GM19043 (cell line): ENCODE measurements at regions not wholly inside any gene's neighbourhood (a gene's known extent, or its start where the extent isn't known, plus 50 kb on each side); places are given as distances from the start of the nearest gene placed in this dataset.

ENCODE experiments used
- ATAC-seq: cut with Tn5 transposase; IDR thresholded peaks from one replicate; pipeline ENCODE4 v1.9.1; 2021; ENCODE audit warnings: low read depth; ENCODE audit not compliant: unreplicated experiment

DNA sequence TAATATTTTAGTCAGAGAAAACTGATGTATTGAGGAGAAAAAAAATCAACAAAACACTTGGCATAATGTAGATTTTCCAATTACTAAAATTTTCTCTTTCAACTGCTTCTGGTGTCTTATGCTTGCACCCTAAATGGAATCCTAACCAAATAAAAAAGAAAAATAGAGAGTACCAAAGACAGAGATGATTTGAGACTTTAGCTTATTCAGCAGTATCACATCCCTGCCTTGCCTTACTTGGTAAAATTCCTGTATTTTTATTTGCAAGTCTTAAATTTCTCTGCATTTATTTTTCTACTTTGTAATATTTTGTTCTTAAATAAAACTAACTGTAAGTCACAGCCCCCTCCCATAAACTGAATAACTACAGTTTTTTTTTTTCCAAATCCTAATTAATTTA is 950.5 kb upstream of the INTU start:
- ATAC-seq: no peak

DNA sequence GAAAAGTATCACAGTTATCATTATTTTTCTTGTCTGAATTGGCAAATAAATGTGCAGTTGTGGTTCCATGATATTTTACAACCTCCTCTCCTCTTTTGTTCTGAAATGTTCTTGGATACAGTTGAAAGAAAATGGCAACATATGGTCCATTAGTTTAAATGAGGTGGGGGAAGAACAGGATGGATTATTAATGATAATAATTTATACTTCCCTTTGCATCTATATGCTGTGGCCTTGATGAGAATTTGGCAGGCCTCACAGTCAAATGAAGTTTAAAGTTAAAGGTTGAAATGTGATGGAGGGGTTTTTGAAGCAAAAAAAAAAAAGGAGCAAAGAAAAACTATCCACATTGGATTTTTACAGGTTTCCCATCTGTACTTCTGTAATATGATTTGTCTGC is 946.3 kb upstream of the INTU start:
- ATAC-seq: no peak

DNA sequence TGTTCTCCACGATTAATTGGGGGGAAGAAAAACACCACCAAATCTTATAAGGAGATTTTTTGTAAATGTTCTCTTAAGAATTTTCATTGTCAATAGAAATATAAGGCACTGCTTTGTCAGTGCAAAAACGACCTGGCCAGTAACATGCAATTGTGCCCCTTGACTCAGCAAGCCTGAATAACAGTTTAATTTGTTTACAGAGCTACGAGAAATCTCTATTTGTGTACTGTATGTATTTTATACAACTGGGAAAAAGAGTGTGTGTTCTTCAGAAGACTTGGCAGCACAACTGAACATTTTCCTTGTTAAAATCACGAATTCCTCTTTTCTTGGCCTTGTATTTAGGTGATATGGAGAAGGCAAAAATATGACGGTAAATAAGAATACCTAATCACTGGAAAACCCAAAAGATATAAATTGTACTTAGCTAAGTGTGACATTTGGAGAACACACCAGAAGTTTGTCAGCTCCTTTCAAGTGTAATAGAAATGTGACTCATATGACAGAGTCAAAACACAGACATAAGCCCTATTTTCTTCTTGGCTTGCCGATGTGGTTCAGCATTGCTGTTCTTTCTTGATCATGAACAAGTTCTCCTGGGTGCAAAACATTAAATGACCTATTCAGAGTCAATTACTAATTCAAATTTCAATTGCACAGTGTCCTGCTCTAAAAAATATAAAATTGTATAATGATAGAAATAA is 945.0 kb upstream of the INTU start:
- no peak for ATAC-seq

DNA sequence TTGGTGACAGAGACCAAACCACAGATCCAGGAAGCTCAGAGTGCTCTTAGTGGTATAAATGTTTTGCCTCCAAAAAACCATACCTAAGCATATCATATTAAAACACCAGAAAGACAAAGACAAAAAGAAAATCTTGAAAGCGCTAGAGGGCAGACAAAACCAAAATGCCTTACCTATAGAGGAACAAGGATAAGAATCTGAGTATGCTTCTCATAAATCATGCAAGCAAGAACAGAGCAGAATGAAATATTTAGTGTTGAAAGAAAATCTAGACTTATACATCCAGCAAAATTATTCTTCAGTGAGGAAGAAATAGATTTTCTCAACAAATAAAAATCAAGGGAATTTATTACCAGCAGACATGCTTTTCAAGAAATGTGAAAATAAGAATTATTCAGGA is 941.0 kb upstream of the INTU start:
- ATAC-seq: no peak

DNA sequence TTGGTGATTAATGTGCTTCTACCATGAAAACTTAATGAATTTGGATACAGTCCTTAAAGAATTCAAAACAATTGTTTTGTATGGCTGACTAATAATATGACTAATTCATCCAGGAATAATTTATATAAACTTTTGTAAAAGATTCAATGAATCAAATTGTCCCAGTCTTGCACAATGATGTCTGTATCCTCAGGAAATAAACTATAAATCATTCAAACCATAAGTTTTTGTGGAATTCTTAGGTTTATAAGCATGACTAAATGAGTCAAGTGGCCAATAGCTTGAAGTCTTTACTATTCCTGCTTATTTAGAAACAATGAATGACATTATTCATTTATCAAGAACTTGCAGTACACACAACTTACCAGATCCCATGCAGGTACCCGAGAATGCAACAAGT is 935.0 kb upstream of the INTU start:
- ATAC-seq: no peak

DNA sequence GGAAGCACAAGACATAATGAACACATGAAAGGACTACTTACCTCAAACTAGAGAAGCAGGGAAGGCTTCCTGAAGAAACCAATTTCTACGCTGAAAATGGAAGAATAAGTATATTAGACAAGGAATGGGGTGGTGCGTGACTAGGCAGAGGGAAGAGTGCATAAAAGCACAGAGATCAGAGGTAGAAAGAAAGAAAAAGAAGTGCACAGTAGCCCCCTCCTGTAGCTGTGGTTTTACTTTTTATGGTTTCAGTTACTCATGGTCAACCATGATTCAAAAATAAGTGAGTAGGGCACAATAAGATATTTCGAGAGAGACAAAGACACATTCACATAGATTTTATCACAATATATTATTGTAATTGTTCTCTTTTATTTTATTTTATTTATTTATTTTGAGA is 934.5 kb upstream of the INTU start:
- ATAC-seq: no peak

DNA sequence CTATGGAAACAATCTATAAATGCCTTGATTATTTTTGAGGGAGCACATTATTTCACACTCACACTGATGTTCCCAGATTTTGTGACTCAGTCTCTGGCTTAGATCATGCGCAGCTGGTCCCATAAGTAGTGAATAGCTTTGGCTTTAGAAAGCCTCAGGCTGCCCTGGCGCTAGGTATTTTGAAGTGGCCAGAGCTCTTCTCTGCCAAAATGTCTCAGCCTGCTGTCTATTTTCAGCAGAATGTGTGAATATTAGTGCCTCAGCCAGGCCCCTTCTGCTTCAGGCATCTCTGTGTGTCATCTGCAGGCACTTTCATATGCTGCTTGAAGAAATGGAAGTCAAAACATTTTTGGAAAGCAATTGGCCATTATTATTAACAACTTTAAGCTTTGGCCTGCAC is 931.0 kb upstream of the INTU start:
- no peak for ATAC-seq

DNA sequence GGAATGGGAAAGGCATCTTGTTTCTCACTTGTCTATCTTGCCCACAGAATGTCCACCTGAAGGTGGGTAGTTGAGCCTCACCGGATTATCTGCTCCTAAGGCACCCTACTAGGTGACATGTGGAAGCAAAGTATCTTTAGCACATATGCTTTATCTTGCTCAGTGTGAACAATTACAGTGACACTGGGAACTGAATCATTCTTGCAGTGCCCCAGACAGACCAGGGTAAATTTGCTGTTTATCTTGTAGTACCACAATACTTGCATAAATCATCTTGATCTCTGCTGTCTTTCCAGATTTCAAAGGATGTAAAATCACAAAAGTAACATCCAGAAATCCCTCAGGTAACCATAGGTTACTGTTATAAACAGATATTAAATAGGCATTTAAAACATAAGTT is 930.0 kb upstream of the INTU start:
- no peak for ATAC-seq

DNA sequence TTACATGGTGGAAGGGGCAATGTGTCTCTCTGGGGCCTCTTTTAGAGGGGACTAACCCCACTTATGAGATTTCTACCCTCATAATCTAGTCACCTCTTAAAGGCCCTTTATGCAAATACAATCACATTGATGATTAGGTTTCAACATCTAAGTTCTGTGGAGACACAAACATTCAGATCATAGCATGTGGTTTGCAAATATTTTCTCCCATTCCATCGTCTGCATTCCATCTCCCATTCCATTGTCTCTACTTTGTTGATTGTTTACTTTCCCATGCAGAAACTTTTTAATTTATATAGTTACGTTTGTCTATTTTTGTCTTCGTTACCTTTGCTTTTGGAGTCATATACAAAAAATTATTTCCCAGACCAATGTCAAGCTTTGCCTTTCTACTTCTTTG is 927.5 kb upstream of the INTU start:
- no peak for ATAC-seq

DNA sequence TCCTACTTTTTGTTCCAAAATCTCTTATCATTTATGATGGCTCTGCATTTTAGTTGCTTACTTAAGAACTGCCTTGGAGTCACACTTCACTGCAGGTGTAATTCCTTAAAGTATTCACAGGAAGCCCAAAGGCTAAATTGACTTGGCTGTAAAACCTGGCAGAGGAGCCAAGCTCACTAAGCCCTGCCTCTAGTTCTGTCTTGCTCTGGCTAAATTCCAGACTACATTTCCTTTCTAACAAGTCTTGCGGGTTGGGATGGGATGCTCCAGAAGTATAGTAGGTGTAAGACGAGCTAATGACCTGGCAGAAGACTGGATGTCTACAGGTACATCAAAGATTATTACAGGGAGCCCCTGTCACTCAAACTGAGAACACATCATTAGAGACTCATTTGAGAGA is 924.0 kb upstream of the INTU start:
- no peak for ATAC-seq

DNA sequence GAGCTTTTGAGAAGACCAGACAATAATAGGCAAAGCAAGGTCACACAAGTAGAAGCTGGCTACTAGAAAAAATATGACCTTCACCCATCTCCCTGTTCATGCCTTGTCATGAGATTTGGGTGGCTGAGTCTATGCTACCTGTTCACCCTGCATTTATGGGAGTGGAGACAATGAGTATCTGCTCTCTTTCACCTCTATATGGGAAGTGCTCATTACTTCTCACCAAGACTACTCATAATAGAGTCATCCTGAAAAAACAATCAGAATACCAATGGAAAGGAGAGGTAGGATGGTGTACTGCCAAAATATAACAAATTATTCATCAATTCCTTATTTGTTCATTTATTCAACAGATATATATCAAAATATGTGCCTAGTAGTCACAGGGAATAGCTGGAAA is 921.8 kb upstream of the INTU start:
- ATAC-seq: no peak

DNA sequence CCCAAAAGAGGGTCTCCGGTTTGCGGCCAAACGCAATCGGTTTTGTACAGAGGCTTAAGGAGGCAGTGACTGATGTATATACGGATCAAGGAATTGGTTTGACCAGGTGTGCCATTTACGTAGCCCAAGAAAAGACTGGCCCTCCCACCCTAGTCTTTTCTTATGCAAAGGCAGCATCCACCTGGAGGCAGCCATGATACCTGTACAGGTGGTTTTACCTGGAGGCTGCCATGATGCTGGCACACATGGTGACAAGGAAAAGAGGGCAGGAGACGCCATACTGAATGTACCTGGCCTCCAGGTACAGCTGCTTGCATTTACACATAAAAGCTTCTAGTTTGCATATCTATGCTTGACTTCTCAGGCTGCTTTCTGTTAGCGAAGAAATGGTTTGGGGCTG is 917.7 kb upstream of the INTU start:
- ATAC-seq: no peak

DNA sequence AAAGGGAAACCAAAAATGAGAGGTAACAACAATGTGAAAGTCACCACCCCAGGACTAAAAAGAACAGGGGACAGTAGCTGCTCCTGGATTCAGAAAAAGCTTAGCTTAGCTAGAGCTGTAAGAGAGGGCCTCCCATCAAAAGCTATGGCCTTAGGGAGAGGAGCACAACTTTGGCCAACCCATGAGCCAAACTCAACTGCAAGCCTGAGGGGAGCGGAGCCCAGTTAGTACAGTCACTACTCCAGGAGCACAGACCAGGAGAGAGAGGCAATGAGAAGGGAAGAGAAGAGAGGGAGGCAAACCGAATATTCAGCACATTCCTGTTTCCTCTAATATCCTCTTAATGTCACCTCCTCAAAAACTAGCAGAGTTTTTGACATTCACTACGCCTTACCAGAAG is 917.1 kb upstream of the INTU start:
- ATAC-seq: no peak

DNA sequence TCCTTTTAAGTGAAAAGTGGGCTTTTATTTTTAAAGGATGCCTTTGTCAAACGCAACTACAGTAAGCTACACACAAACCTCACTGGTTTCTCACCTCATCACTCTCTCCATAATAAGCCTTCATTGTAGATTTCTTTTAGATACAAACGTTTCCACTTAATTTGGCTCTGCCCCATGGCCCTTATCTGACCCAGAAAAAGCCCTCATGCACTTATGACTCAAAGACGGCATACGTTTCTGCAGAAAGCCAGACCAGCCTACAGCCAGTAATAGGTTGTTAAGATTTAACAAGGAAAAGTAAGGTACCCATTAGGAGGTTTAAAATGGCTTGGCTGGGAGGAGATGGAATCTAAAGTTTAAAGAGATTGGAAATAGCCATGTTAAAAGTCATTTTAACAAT is 914.6 kb upstream of the INTU start:
- ATAC-seq: no peak

DNA sequence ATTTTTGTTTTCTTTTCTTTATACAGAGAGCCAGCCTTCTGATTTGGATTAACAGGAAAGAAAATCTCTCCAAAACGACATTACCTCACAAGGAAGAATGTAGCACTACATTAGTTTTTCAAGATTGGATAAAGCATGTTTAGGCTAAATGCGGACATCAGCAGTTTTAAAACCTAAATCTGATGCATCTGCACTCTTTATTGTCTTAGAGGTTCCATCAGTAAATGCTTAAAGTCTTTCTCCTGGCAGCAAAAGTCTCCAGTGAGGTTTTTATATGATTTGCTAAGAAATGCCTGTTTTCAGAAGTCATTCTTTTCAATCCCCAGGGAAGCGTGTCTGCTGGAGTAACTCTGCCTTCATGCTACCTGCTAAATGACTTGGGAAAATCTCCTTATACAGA is 912.9 kb upstream of the INTU start:
- ATAC-seq: no peak

DNA sequence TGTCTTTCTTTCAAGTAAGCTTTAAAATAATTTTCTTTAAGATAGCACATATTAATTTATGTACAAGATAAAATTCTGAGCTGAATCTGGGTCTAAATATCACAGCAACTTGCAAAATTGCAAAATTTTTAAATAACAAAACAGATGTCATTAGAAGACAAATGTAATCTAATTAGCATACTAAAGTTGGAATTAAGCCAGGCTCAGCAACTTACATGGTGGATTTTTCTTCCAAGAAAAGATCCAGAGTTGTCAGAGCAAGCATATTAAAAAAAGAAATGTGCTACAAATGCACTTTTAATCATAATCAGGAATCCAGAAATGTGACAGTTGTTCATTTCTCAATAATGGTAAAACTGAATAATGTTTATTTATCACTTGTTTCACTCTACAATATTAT is 906.9 kb upstream of the INTU start:
- no peak for ATAC-seq

DNA sequence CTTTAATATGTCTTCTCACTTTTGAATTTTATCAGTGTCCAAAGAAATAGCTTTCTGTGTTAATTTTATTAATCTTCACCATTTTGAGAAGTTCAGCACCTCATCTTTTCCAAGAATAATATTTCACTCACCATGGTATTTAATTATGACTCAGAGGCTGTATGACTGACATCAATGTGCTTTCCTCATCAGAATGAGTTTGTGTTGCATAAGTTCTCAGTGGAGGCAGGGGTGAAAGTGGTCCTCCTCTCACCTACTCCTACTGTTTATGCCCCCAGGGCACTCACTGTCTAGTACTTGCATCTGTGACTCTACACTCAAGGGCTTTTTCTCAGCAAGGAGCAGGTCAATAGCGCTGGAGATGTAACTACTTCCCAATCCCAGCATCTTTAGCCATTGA is 905.3 kb upstream of the INTU start:
- ATAC-seq: no peak

DNA sequence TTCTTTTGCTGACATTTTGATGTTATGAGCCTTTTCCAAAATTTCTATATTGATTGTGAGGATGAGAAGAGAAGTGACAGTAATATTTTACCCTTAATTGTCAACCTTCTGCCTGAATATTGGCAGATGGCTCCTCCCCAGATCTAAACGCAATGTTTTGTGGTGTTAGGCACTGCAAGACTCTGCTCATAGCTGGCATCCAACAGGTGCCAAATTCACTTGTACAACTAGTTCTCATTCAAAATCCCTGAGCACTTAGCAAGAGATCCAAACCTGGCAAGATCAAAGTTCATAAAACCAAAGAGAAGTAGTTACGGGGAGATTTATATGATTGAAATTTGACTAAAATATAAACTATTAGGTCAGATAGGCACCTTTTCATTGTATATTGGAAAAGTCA is 901.7 kb upstream of the INTU start:
- ATAC-seq: no peak

DNA sequence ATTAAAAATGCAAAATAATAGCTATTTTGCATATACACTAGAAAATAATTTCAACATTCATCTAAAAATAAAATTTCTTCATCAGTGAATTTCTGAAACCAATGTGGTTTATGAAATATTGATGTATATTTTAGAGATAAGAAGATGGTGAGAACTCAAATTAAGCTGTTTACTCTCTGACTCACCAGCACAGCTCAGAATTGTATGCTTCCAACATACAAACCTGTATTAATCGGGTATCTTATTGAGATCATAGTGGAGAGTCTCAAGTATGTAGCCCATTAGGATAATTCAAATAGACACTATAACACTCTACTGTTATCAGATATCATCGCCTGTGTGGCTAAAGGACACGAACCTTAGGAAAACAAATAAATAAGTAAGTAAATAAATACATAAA is 899.5 kb upstream of the INTU start:
- no peak for ATAC-seq

DNA sequence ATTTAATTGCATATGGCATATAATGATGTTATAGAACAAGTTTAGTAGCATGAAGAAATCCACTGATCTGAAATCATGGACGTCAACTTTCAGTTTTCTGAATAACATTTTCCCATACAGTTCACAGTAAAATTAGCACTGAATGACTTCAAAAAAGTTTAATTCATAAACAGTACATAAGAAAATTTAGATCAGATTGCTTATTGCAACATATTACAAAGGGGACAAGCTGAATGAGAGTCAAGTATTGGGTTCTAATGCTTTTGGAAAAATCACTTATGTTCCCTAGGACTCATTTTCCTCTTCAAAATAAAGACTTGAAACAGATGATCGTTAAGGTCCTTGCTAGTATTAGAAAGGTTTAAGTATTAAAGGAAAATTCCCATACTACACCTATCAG is 898.3 kb upstream of the INTU start:
- ATAC-seq: no peak

DNA sequence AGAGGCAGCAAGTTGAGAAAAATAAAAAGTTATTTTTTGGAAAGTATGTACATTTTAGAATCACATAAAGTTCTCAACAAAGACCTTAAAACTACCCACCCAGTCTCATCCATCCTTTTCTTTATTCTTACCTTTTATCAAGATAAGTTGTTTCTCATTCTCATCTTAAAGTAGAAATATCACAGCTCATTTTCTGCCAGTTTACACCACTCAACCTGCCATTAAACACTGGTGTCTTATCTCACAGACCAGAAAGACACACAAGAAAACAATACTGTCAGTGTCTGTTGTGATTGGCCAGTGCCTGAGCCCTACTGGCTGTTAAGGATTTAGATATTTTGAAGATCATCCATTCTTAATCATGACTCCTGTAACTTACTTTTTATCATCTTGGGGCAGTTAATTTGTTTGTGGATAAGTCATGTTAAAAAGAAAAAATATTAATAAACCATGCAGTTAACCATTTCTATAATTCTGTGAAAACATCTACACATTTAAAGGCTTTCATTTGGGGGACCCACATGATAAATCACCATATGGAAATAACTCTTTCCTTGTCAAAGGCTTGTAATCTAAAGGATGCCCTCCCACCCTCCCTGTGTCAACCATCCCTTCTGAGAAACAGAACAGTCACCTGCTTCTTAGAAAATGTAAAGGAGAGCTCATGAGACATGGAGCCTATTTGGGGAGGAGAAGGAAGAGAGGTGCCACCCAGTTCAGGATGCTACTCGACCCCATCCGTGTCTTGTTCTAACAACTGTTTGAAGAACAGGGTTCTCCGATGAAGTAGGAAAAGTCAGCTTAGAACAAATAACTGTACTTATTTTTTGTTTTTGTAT is 897.2 kb upstream of the INTU start:
- no peak for ATAC-seq

DNA sequence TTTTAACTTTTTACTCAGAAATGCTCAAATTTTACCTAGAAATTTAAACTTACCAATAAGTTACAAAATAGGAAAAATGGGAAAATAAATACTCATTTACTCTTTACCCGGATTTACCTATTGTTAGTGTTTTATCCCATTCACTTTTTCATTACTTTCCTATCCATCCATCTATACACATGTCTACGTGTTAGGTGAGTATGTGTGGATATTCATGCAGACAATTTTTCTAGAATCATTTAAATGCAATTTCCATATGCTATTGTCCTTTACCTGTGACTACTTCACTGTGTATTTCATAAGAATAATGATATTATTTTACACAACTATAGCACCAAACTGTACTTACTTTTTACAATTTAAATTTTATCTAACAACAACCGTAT is 896.6 kb upstream of the INTU start:
- no peak for ATAC-seq
